Transverse colon (tissue), 4 donors: ENCODE measurements at regions not wholly inside any gene's neighbourhood (a gene's known extent, or its start where the extent isn't known, plus 50 kb on each side); places are given as distances from the start of the nearest gene placed in this dataset.
"Not testable (repeated sequence)": the region's sequence is repeated elsewhere in the genome, so short reads cannot be mapped to it uniquely, and the experiment has no call there.

Source experiments
- DNase-seq: peaks from one replicate; pipeline ENCODE4 v3.0.0-alpha.2; 2019
- H3K27ac ChIP-seq, 4 donors: fragments of 200-600 bp; sonication (generic); 2 replicates each; pipeline ENCODE4 v1.5.1; 2016 to 2018; ENCODE audit warnings: inconsistent platforms in 4 of 4
- H3K27me3 ChIP-seq: fragments of 200-600 bp; sonication (generic); 2 replicates; pipeline ENCODE4 v1.5.1; 2017; ENCODE audit warnings: inconsistent platforms
- H3K36me3 ChIP-seq, 4 donors: fragments of 200-600 bp; sonication (generic); 2 replicates each; pipeline ENCODE4 v1.5.1; 2017 to 2019; ENCODE audit warnings: inconsistent platforms in 4 of 4
- H3K4me1 ChIP-seq, 4 donors: fragments of 200-600 bp; sonication (generic); 2 replicates each; pipeline ENCODE4 v1.5.1; 2017 to 2020; ENCODE audit warnings: inconsistent platforms in 4 of 4
- H3K4me3 ChIP-seq, 4 donors: fragments of 200-600 bp; sonication (generic); 1 replicate in 1 of 4; 2 replicates in 3 of 4; pipeline versions ENCODE4 v1.5.1 to v1.6.1; 2017 to 2019; ENCODE audit warnings: inconsistent platforms in 4 of 4
- H3K9me3 ChIP-seq, 2 donors: fragments of 200-600 bp; sonication (generic); 2 replicates each; pipeline ENCODE4 v1.5.1; 2017 to 2019; ENCODE audit warnings: inconsistent platforms in 2 of 2
- CTCF ChIP-seq, 5 experiments: fragments of 200-600 bp in 3 of 5; fragments of 450-650 bp in 2 of 5; sonication (generic) in 3 of 5; IDR thresholded peaks; 1 replicate in 2 of 5; 2 replicates in 3 of 5; pipeline ENCODE4 v1.5.1; 2016 to 2017; ENCODE audit warnings: antibody characterized with exemption in 5 of 5, inconsistent platforms in 3 of 5, mild to moderate bottlenecking in 2 of 5, moderate library complexity in 1 of 5
- EP300 ChIP-seq: sonication (generic); formaldehyde crosslinking; IDR thresholded peaks from one replicate; pipeline ENCODE4 v1.6.1; 2017; ENCODE audit warnings: antibody characterized with exemption, low read depth
- POLR2A ChIP-seq: fragments of 450-650 bp; IDR thresholded peaks from one replicate; pipeline ENCODE4 v1.6.1; 2016; ENCODE audit warnings: antibody characterized with exemption, mild to moderate bottlenecking, moderate library complexity
- POLR2AphosphoS5 ChIP-seq, 3 donors: sonication (generic); formaldehyde crosslinking; IDR thresholded peaks; one replicate each; pipeline ENCODE4 v1.6.1; 2016; ENCODE audit warnings: antibody characterized with exemption in 3 of 3
- WGBS, 2 donors: methylation state at CpG; one replicate each; pipeline ENCODE4 v1.1.5; 2018; ENCODE audit warnings: low coverage in 1 of 2; 5-methylcytosine and 5-hydroxymethylcytosine counted together
- in situ Hi-C, 4 donors: fragments of 200-750 bp; cut with MboI; loops; one replicate each; pipeline versions ENCODE4 v1.15.0 to v1.15.1; 2017; ENCODE audit warnings: low sequenced_read_pairs in 3 of 4, low pct_ligation_motif_present in 1 of 4, low pct_unique_long_range_greater_than_20kb in 1 of 4
- intact Hi-C: fragments of 100-400 bp; cut with DNase I; formaldehyde crosslinking; loops from one replicate; pipeline ENCODE4 v1.15.1; 2023; ENCODE audit warnings: low total_unique reads

- in situ Hi-C loops: no loop called here
- DNase-seq: no peak
- intact Hi-C loops: no loop called here
Observed at GRCh38 chr3:38960042-38960622, 91.6 kb downstream of the SCN11A start.

GRCh38 chr3:38958026-38958720 lies 93.6 kb downstream of the SCN11A start:
- Histone ChIP-seq H3K4me3 (no peak overlapping the region), H3K9me3 (no peaks in the 10 kb centered on the region), H3K27ac (no peak overlapping the region), H3K4me1 (no peaks in the 10 kb centered on the region), H3K36me3 (no peaks in the 10 kb centered on the region), H3K27me3 (no peaks in the 10 kb centered on the region)
- DNase-seq: no peak
- WGBS, 2 donors: 89% methylated on average over 5 of the region's 5 CpGs; no CpG with 5 or more reads in 1 of the 2 donors
- TF ChIP-seq POLR2AphosphoS5 (IDR thresholded peaks at IDR 0.05): no peak
- TF ChIP-seq EP300: no peak
- TF ChIP-seq POLR2A: no peak
- no peak for TF ChIP-seq CTCF (IDR thresholded peaks at IDR 0.05)
- in situ Hi-C loops: no loop called here
- intact Hi-C loops: no loop called here

More at GRCh38 chr3:38960042-38960622, 91.6 kb downstream of the SCN11A start:
- no peak for TF ChIP-seq EP300
- TF ChIP-seq POLR2AphosphoS5 (IDR thresholded peaks at IDR 0.05): no peak
- no peak for TF ChIP-seq POLR2A
- no peak for TF ChIP-seq CTCF (IDR thresholded peaks at IDR 0.05)
- Histone ChIP-seq H3K4me1 (no peaks in the 10 kb centered on the region), H3K27ac (no peak overlapping the region), H3K36me3 (no peaks in the 10 kb centered on the region), H3K9me3 (no peaks in the 10 kb centered on the region), H3K4me3 (no peak overlapping the region), H3K27me3 (no peaks in the 10 kb centered on the region)
- 66 to 80% methylated on average over 3 to 8 of the region's 8 CpGs for WGBS, 2 donors

- Histone ChIP-seq H3K4me3 (no peak overlapping the region), H3K36me3 (no peaks in the 10 kb centered on the region), H3K27ac (no peak overlapping the region), H3K9me3 (no peaks in the 10 kb centered on the region), H3K4me1 (no peaks in the 10 kb centered on the region), H3K27me3 (no peaks in the 10 kb centered on the region)
- in situ Hi-C loops: no loop called here
- DNase-seq: no peak
- no peak for TF ChIP-seq POLR2A
- TF ChIP-seq CTCF (IDR thresholded peaks at IDR 0.05): no peak
- TF ChIP-seq EP300: no peak
- no peak for TF ChIP-seq POLR2AphosphoS5 (IDR thresholded peaks at IDR 0.05)
- whole genome bisulfite sequencing, 2 donors: 87 to 88% methylated on average over 5 to 6 of the region's 6 CpGs
- intact Hi-C loops: no loop called here
Observed at GRCh38 chr3:38957296-38957695, 94.4 kb downstream of the SCN11A start.

GRCh38 chr3:38952721-38953120 lies 99.0 kb downstream of the SCN11A start:
- no peak for DNase-seq
- in situ Hi-C loops (no loop called here), intact Hi-C loops (no loop called here)
- H3K4me1 ChIP-seq: no peaks in the 10 kb centered on the region
- no peak for TF ChIP-seq EP300
- no peak for TF ChIP-seq POLR2AphosphoS5 (IDR thresholded peaks at IDR 0.05)
- H3K27me3 ChIP-seq: no peaks in the 10 kb centered on the region
- 91 to 100% methylated on average over 1 of the region's 1 CpG for WGBS, 2 donors
- no peaks in the 10 kb centered on the region for H3K36me3 ChIP-seq
- no peak overlapping the region for H3K4me3 ChIP-seq
- H3K9me3 ChIP-seq: no peaks in the 10 kb centered on the region
- no peak overlapping the region for H3K27ac ChIP-seq

- H3K4me3 ChIP-seq, H3K36me3 ChIP-seq, in situ Hi-C loops, H3K4me1 ChIP-seq, H3K27me3 ChIP-seq, DNase-seq, intact Hi-C loops, H3K27ac ChIP-seq, H3K9me3 ChIP-seq: not testable (repeated sequence)
- WGBS, 2 donors: 98% methylated on average over 29 of the region's 33 CpGs; no CpG with 5 or more reads in 1 of the 2 donors
Observed at GRCh38 chr3:38951167-38951566, 100.6 kb downstream of the SCN11A start.
